ENCODE measurements at regions not wholly inside any gene's neighbourhood (a gene's known extent, or its start where the extent isn't known, plus 50 kb on each side); places are given as distances from the start of the nearest gene placed in this dataset.

- TF ChIP-seq NFIC (IDR thresholded peaks at IDR 0.05; ENCODE audit: low read depth, low read length): no peak
- TF ChIP-seq PAX8 (IDR thresholded peaks at IDR 0.05): no peak
- no peak for TF ChIP-seq CBX5 (IDR thresholded peaks at IDR 0.05; ENCODE audit: low read depth)
- no peak for TF ChIP-seq RBBP5 (conservative IDR thresholded peaks at IDR 0.05)
- no peak for TF ChIP-seq YY1 (IDR thresholded peaks at IDR 0.05; ENCODE audit: low read depth, low read length)
- TF ChIP-seq RELA (IDR thresholded peaks at IDR 0.05; ENCODE audit: borderline replicate concordance, partially characterized antibody): no peak
- no peak for TF ChIP-seq NRF1 (conservative IDR thresholded peaks at IDR 0.05; ENCODE audit: low read depth, low read length)
- TF ChIP-seq PKNOX1 (IDR thresholded peaks at IDR 0.05): no peak
- TF ChIP-seq, protein P1, sequence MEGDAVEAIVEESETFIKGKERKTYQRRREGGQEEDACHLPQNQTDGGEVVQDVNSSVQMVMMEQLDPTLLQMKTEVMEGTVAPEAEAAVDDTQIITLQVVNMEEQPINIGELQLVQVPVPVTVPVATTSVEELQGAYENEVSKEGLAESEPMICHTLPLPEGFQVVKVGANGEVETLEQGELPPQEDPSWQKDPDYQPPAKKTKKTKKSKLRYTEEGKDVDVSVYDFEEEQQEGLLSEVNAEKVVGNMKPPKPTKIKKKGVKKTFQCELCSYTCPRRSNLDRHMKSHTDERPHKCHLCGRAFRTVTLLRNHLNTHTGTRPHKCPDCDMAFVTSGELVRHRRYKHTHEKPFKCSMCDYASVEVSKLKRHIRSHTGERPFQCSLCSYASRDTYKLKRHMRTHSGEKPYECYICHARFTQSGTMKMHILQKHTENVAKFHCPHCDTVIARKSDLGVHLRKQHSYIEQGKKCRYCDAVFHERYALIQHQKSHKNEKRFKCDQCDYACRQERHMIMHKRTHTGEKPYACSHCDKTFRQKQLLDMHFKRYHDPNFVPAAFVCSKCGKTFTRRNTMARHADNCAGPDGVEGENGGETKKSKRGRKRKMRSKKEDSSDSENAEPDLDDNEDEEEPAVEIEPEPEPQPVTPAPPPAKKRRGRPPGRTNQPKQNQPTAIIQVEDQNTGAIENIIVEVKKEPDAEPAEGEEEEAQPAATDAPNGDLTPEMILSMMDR (IDR thresholded peaks at IDR 0.05 in 2 of 3, conservative IDR thresholded peaks at IDR 0.05 in 1 of 3; ENCODE audit: control insufficient read depth in 2 of 3, extremely low read depth in 1 of 3, insufficient read depth in 1 of 3, low read depth in 3 of 3, low read length in 3 of 3): no peak
- no peak for TF ChIP-seq HCFC1 (IDR thresholded peaks at IDR 0.05; ENCODE audit: low read length)
- TF ChIP-seq USF2 (IDR thresholded peaks at IDR 0.05; ENCODE audit: borderline replicate concordance, low read depth, low read length): no peak
- TF ChIP-seq MYC (IDR thresholded peaks at IDR 0.05; ENCODE audit: insufficient read depth, insufficient read length, insufficient replicate concordance, low read length, severe bottlenecking): no peak
Observed at GRCh38 chr2:125925891-125926546, 729.9 kb upstream of the GYPC start.

Data from GM12878 (cell line).